DMS79 (cell line): ENCODE measurements at regions not wholly inside any gene's neighbourhood (a gene's known extent, or its start where the extent isn't known, plus 50 kb on each side); places are given as distances from the start of the nearest gene placed in this dataset.
A peak's percentile ranks its signal among the peaks of the same experiment; 100 is the strongest.

ENCODE experiments used
- DNase-seq: peaks from one replicate; lab custom pipeline; 2025; lab: John Stamatoyannopoulos, UW

GRCh38 chr15:39153058-39153714 is 427.7 kb upstream of the THBS1 start:
- no peak for DNase-seq

DNA sequence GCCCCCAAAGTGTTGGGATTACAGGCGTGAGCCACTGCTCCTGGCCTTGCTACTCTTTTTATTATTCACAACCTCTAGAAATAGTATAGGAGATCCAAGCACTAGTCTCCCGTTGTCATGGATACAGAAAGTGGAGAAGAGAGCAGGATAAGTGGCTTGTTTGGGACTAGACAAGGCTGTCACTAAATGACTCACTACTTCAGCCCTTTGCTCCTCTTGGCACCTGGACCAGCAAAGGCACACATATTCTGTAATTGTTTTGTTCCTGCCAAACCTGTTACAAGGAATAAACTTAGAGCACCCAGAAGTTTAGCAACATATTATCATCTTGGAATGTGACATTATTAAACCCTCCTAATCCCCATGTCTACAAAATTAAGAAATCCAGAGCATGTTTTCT is 427.2 kb upstream of the THBS1 start:
- DNase-seq = no peak

DNA sequence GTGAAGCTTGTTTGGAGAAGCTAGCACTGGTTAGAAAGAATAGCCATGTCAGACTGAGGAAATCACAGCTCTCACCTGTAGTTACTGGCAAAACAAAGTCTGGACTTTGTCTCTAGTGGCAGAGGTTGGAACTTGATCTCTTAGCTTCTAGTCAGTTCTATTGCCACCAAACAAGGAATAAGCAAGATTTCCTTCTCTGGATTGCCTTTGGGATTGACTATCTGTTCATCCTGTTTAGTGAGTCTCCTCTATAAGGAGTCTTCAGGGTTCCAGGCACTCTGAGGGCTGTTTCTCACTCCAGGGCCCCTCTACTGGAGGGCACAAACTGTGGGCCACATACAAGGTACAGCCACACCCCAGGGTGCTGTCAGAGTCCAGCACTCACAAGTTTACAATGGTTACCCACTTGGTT is 426.6 kb upstream of the THBS1 start:
- no peak for DNase-seq

DNA sequence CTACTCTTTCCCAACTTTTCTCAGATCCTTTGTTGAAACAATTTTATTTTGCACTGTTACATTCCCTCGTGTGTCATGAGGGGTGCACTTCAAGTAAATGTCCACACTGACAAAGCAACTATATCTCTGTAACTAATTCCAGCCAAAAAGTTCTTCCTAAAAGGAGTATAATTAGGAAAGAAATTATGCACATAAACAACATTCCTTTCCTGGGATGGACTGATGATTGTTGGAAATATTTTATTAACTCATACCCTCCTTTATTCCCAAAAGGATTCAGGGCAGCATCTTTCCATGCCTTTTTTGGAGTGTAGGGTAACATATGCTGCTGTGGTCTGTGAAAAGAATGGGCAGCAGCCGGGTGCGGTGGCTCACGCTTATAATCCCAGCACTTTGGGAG is 426.1 kb upstream of the THBS1 start:
- no peak for DNase-seq

DNA sequence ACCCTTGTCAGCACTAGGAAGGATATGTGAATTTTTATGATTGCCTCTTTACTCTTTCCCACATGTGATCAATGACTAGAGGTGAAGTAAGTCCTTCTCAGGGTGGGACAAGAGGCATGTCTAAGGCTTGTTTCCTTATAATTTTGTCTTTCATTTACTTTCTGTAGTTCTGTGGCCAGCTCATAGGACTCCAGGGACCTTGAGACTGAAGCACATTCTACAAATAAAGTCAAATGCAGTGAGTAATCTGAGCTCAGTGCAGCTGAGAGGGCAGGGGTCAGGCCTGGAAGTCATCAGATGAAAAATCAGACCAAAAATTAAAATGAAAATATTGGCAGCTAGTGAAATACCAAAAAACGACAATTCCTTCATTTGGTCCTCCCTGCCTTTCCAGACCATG is 424.7 kb upstream of the THBS1 start:
- no peak for DNase-seq

DNA sequence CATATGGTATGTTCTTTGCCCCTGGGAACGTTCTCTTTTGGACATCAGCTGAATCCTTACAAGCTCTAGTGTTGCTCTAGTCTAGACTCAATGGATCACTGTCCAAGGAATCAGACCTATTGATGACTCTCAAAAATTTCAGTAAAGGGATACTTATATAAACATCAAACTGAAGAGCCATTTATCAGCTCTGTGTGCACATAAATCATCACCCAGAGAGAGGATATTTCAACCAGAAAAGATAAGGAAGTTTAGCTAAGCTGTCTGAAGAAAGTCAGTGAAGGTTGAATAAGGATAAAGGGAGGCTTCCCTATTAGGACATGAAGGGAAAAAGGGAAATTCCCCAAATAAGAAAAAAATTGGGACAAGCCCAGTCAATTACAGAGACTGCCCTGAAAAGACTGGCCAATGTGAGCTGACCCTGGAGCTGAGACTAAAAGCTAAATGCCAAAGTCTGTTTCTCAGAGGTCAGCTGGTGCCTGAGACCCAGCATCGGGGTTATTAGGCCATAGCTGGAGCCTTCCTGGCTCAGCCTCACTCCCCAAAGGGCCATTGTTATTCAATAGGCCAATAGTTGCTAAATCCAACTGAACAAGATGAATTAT is 424.1 kb upstream of the THBS1 start:
- no peak for DNase-seq

DNA sequence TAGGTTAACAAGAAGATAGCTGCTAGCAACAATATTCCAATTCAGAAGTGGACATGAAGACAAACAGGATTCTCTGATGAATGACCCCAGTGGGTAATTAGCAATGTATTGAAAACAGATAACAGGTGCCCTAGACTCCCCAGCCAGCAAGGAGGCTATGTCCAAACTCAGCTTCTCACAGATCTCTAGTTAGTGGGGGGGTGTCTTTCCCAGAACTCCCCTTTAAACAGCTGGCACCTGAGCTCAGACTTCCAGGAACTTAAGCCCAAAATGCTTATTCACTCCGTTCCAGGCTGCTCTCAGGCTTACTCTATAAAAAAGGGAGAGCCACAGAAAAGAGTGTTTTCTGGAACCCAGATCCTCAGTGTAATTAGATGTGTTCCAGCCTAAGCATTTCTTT is 423.0 kb upstream of the THBS1 start:
- no peak for DNase-seq

DNA sequence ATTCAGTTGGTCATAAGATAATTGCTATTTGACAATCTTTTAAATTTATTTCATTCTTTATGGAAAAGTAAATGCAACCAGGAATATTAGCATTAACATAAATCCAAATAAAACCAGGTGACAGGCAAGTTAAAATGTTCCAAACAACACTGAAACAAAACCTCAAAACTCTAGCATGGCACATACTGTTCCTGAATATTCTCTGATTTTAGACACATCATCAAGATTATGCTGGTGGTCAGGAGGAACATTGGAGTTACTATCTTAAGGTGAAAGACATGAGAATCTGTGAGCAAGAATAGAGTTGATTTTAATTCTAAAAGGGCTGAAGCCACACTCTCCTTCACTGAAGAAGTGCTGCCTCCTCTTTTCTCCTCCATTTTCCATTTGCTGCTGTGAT is 421.0 kb upstream of the THBS1 start:
- DNase-seq = no peak

GRCh38 chr15:39161096-39161495 is 419.8 kb upstream of the THBS1 start:
- DNase-seq = no peak

- no peak for DNase-seq
Observed at GRCh38 chr15:39165020-39165706, 415.7 kb upstream of the THBS1 start.

GRCh38 chr15:39167164-39168058 is 413.5 kb upstream of the THBS1 start:
- DNase-seq = no peak

- peak; percentile 19 for DNase-seq
Observed at GRCh38 chr15:39171944-39172368, 408.9 kb upstream of the THBS1 start.

- DNase-seq = no peak
Observed at GRCh38 chr15:39172380-39173281, 408.2 kb upstream of the THBS1 start.

DNA sequence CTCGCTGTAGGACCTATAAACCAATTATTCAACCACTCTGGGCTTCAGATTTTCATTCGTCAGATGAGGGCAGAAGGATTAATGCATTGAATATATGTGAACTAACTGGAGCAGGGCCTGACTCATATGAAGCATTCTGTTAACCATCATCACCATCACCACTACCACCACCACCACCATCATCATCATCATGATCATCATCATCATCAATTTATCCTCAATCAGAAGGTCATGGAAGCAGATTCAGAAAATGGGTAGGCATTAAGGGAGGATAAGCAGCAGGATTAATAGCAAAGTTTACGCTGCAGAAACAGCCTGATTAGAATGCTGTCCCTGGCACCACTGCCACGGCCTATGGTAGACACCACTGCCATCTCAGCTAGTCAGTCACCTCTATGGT is 407.5 kb upstream of the THBS1 start:
- DNase-seq = no peak

- no peak for DNase-seq
Observed at GRCh38 chr15:39174332-39174731, 406.5 kb upstream of the THBS1 start.

- DNase-seq = no peak
Observed at GRCh38 chr15:39176030-39176429, 404.8 kb upstream of the THBS1 start.

- no peak for DNase-seq
Observed at GRCh38 chr15:39177561-39177960, 403.3 kb upstream of the THBS1 start.

DNA sequence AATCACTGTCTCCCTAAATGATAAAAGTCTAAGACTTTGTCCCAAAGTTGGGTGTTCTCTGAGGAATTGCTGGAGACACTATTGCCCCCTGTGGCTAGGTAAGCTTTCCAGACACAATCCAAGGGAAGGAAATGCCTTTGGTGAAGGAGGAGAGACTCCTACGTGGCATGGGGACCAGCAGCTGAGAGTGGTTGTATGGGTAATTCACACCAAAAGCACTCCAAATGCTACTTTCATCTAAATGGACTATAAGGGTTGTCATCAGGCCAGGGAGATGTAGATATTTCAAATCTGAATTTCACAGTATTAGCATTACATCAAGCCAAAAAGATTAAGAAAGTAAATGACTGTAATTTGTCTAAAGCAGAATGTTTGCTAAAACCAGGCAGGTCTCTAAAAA is 400.8 kb upstream of the THBS1 start:
- no peak for DNase-seq

GRCh38 chr15:39180483-39180933 is 400.4 kb upstream of the THBS1 start:
- DNase-seq = no peak

DNA sequence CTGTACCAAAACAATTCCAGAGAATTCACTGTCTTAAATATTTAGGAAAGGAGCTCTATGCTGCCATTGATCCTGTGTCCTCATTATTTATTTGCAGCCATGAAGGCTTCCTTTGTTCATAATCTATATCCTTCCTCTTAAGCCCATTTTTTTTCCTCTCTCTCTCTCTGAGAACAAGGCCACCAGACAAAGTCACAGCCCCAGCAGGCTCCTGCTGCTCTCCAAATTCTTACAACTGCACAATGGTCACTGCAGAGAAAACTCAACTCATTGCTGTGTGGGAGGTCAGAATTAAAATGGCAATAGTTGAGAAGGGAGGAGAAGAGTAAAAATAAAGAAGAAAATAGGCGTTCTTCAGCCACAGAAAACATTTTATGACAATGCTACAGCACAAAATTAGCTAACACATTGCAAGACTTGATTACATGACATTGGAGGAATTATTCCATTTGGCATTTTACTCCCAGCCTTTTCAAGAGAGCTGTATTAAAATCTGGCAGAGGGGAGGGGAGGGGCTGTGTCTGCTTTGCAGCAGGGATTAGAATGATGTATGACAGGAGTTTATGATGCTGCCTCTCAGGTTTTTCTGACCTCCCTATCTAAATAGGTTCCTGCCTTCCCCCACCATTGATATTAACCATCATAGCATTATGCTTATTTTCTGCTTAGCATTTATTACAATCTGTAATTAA is 399.7 kb upstream of the THBS1 start:
- no peak for DNase-seq

GRCh38 chr15:39181940-39182339 is 398.9 kb upstream of the THBS1 start:
- DNase-seq = no peak
